K562 (cell line): ENCODE measurements at regions not wholly inside any gene's neighbourhood (a gene's known extent, or its start where the extent isn't known, plus 50 kb on each side); places are given as distances from the start of the nearest gene placed in this dataset.

Source experiments
- ATAC-seq: fragments of 200-7000 bp; cut with Tn5 transposase; 3 replicates; pipeline ENCODE4 v1.9.1; 2020; ENCODE audit warnings: moderate library complexity
- BruUV-seq: library from RNA; stranded (reverse); fragments of 400-500 nt; replicated peaks from 2 replicates; lab custom pipeline; 2021; lab: Mats Ljungman, UMichigan
- CTCF ChIA-PET: fragments of 300-600 bp; formaldehyde crosslinking; extraction: SDS; loops from one replicate; lab custom pipeline; 2021; ENCODE audit warnings: low intra/inter-chr PET ratio; lab: Yijun Ruan, JAX
- POLR2A ChIA-PET: fragments of 300-600, 350-650 bp; sonication (Branson Sonifier 250); formaldehyde crosslinking; extraction: SDS; loops from one replicate; lab custom pipeline; 2021; ENCODE audit warnings: antibody characterized with exemption, inconsistent platforms; lab: Yijun Ruan, JAX
- DNase-seq, 4 experiments: peaks; one replicate each; pipeline versions ENCODE4 v3.0.0 to v3.0.0-alpha.2; 2011 to 2018; ENCODE audit warnings: low spot score in 3 of 4, mixed read lengths in 3 of 4; ENCODE audit errors: extremely low read depth in 1 of 4
- FAIRE-seq: peaks from 2 replicates; lab custom pipeline; 2011; peaks lifted over from hg19 to GRCh38; lab: Jason Lieb, UNC
- H2AFZ ChIP-seq: 2 replicates; pipeline ENCODE4 v1.6.0; 2011; ENCODE audit warnings: low read depth, low read length, control low read depth, inconsistent platforms
- H3K27ac ChIP-seq: fragments of 200-600 bp; 3 replicates; pipeline ENCODE4 v1.8.0; 2011; ENCODE audit warnings: low read depth, mild to moderate bottlenecking, control low read depth, inconsistent platforms, low read length, moderate library complexity, mixed read lengths; ENCODE audit errors: extremely low read depth
- H3K27me3 ChIP-seq, 2 experiments: fragments of 300-600 bp in 1 of 2; 2 replicates in 1 of 2; 3 replicates in 1 of 2; pipeline versions ENCODE4 v1.6.0 to v1.8.0; 2011; ENCODE audit warnings: inconsistent platforms in 2 of 2, low read length in 2 of 2, mild to moderate bottlenecking in 1 of 2, mixed read lengths in 1 of 2, moderate library complexity in 1 of 2; ENCODE audit not compliant: control insufficient read depth in 2 of 2, insufficient read depth in 2 of 2
- H3K36me3 ChIP-seq: fragments of 300-600 bp; 3 replicates; pipeline ENCODE4 v1.8.0; 2011; ENCODE audit warnings: mild to moderate bottlenecking, low read length, inconsistent platforms; ENCODE audit not compliant: control insufficient read depth, insufficient read depth
- H3K4me1 ChIP-seq, 2 experiments: fragments of 200-600 bp in 1 of 2; replicated peaks in 1 of 2; 2 replicates in 1 of 2; 3 replicates in 1 of 2; pipeline versions ENCODE4 v1.5.1 to v1.8.0; 2011; ENCODE audit warnings: inconsistent platforms in 2 of 2, low read length in 2 of 2, mild to moderate bottlenecking in 1 of 2, mixed read lengths in 1 of 2, moderate library complexity in 1 of 2; ENCODE audit not compliant: control insufficient read depth in 2 of 2, insufficient read depth in 2 of 2
- H3K4me2 ChIP-seq: 2 replicates; pipeline ENCODE4 v1.6.1; 2011; ENCODE audit warnings: low read length, control low read depth, inconsistent platforms, mixed read lengths; ENCODE audit not compliant: insufficient read depth
- H3K4me3 ChIP-seq: fragments of 200-600 bp; sonication (generic), shearing (Covaris generic); 2 replicates; pipeline ENCODE4 v1.5.1; 2016; ENCODE audit warnings: control low read depth, inconsistent platforms
- H3K79me2 ChIP-seq: fragments of 200-600 bp; 3 replicates; pipeline ENCODE4 v1.8.0; 2011; ENCODE audit warnings: low read length, inconsistent platforms; ENCODE audit not compliant: control insufficient read depth, insufficient read depth
- H3K9ac ChIP-seq, 2 experiments: 2 replicates each; pipeline versions ENCODE4 v1.6.0 to v1.6.1; 2011; ENCODE audit warnings: low read depth in 2 of 2, low read length in 2 of 2, control low read depth in 1 of 2, inconsistent platforms in 1 of 2, mild to moderate bottlenecking in 1 of 2, mixed read lengths in 1 of 2; ENCODE audit not compliant: insufficient read depth in 1 of 2
- H3K9me1 ChIP-seq: one replicate; pipeline ENCODE4 v1.6.0; 2011; ENCODE audit warnings: inconsistent platforms, mild to moderate bottlenecking, low read length, moderate library complexity; ENCODE audit not compliant: control insufficient read depth, insufficient read depth
- H3K9me3 ChIP-seq: replicated peaks from 2 replicates; pipeline ENCODE4 v1.5.1; 2011; ENCODE audit warnings: low read depth, low read length, inconsistent platforms; ENCODE audit not compliant: control insufficient read depth, insufficient read depth
- H4K20me1 ChIP-seq: replicated peaks from 2 replicates; pipeline ENCODE4 v1.6.1; 2011; ENCODE audit warnings: low read length, inconsistent platforms, mixed read lengths; ENCODE audit not compliant: control insufficient read depth, insufficient read depth
- ARID4B ChIP-seq: sonication (generic); formaldehyde crosslinking; IDR thresholded peaks from 2 replicates; pipeline ENCODE4 v1.8.0; 2022; ENCODE audit warnings: mild to moderate bottlenecking, missing genetic modification reagents
- CHCHD3 ChIP-seq: fragments of 250-450 bp; sonication (Bioruptor Pico); IDR thresholded peaks from 2 replicates; pipeline ENCODE4 v2.1.2; 2022; ENCODE audit warnings: mild to moderate bottlenecking
- CXXC5 ChIP-seq: fragments of 250-450 bp; sonication (Bioruptor Pico); IDR thresholded peaks from 2 replicates; pipeline ENCODE4 v1.8.0; 2022; ENCODE audit warnings: inconsistent platforms, mild to moderate bottlenecking, moderate library complexity
- E2F3 ChIP-seq: fragments of 250-450 bp; sonication (Bioruptor Pico); IDR thresholded peaks from 2 replicates; pipeline ENCODE4 v1.4.0; 2020; ENCODE audit warnings: mild to moderate bottlenecking
- ETV1 ChIP-seq: fragments of 450-650 bp; conservative IDR thresholded peaks from 2 replicates; pipeline ENCODE4 v1.6.1; 2016; ENCODE audit warnings: missing genetic modification characterization, control low read depth, low read depth, missing compliant biosample characterization
- HOXB6 ChIP-seq: fragments of 250-450 bp; sonication (Bioruptor Pico); IDR thresholded peaks from 2 replicates; pipeline ENCODE4 v1.5.1; 2022; ENCODE audit warnings: mild to moderate bottlenecking, borderline replicate concordance
- NR2F6 ChIP-seq: fragments of 450-650 bp; formaldehyde crosslinking; IDR thresholded peaks from 2 replicates; pipeline ENCODE4 v1.4.0; 2020; ENCODE audit warnings: mild to moderate bottlenecking
- PHB ChIP-seq: fragments of 250-450 bp; sonication (Bioruptor Pico); IDR thresholded peaks from 2 replicates; pipeline ENCODE4 v1.5.0; 2021
- SETDB1 ChIP-seq: IDR thresholded peaks from one replicate; pipeline ENCODE4 v1.6.1; 2012; ENCODE audit warnings: low read length, control low read depth, inconsistent platforms
- TCF15 ChIP-seq: fragments of 250-450 bp; sonication (Bioruptor Pico); IDR thresholded peaks from 2 replicates; pipeline ENCODE4 v1.8.0; 2022; ENCODE audit warnings: moderate library complexity, mild to moderate bottlenecking, inconsistent platforms
- ZBTB1 ChIP-seq: sonication (generic); formaldehyde crosslinking; IDR thresholded peaks from 2 replicates; pipeline ENCODE4 v1.8.1; 2023; ENCODE audit warnings: missing genetic modification reagents, low read depth, mild to moderate bottlenecking, borderline replicate concordance
- ZC3H8 ChIP-seq: fragments of 450-650 bp; IDR thresholded peaks from 2 replicates; pipeline ENCODE4 v1.6.1; 2017
- ZNF124 ChIP-seq: sonication (generic); formaldehyde crosslinking; IDR thresholded peaks from 2 replicates; pipeline ENCODE4 v1.8.1; 2022; ENCODE audit warnings: missing genetic modification reagents
- ZNF143 ChIP-seq: sonication (generic); formaldehyde crosslinking; IDR thresholded peaks from 2 replicates; pipeline ENCODE4 v1.9.0; 2022; ENCODE audit warnings: mild to moderate bottlenecking, missing genetic modification reagents
- ZNF3 ChIP-seq: fragments of 250-450 bp; sonication (Bioruptor Pico); IDR thresholded peaks from 2 replicates; pipeline ENCODE4 v1.5.0; 2021; ENCODE audit warnings: mild to moderate bottlenecking, moderate library complexity
- ZNF764 ChIP-seq: fragments of 250-450 bp; sonication (Bioruptor Pico); IDR thresholded peaks from 2 replicates; pipeline ENCODE4 v1.4.0; 2020; ENCODE audit warnings: low read depth, mild to moderate bottlenecking, moderate library complexity
- ZNF785 ChIP-seq: fragments of 250-450 bp; sonication (Bioruptor Pico); IDR thresholded peaks from 2 replicates; pipeline ENCODE4 v1.4.0; 2020; ENCODE audit warnings: mild to moderate bottlenecking
- WGBS: fragments of 100-300 bp; shearing (Covaris generic); methylation state at CpG from one replicate; pipeline ENCODE4 v1.1.6; 2016; ENCODE audit warnings: low coverage, mixed read lengths; ENCODE audit not compliant: insufficient coverage; ENCODE audit errors: missing lambda C conversion rate; 5-methylcytosine and 5-hydroxymethylcytosine counted together
- in situ Hi-C: fragments of 300-500 bp; cut with MboI; formaldehyde crosslinking; loops from 4 replicates; pipeline ENCODE4 v1.15.0; 2018; ENCODE audit warnings: inconsistent platforms, mixed read lengths
- intact Hi-C: fragments of 100-400 bp; cut with micrococcal nuclease; formaldehyde crosslinking; loops from 2 replicates; pipeline ENCODE4 v1.14.2; 2022

DNA sequence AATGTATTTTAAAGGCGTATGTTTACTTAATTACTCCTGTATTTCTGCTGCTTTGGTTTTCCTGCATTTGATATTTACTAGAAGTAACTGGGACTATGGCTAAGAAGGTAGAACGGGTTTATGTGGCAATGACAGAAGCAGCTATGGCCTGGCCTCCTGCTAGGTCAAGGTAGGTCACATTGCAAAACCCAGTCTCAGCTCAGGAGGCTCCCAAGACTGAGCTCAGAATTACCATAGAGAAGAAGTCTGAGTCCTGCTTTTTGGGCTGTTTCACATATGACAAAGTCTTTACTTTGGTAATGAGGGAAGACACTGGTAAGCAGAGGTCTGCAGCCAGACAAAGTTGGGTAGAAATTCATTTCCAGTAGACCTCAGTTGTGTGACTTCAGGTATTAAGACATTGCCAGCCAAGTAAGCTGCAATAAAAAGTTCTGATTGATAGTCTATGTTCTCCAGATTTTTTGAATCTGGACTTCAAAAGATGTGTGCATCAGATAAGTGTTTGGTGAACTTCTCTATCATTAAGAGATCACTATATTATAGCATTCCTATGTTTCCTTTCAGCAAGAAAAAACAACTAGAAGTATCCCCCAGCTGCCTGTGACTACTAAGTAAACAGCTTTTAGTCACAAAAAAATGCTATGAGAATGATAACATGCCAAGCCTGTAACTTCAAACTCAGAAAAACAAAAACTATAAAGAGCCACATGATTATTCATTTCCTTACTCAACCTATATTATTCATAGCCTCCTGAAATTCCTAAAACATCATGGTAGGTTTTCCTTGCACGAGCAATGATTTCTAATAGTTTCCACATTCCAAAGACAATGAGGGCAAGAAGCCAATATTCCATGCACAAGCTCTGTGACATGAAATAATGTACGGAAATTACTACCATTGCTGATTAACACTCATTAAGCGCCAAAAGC is 312.3 kb downstream of the HAO1 start (continued):
- TF ChIP-seq NR2F6 (CRISPR knock-in tag) = no peak
- TF ChIP-seq ZNF143 (CRISPR knock-in tag) = no peak
- TF ChIP-seq ARID4B (CRISPR knock-in tag) = no peak
- TF ChIP-seq, all 486 proteins: peak for 0

GRCh38 chr20:7629880-7630279 is 310.4 kb downstream of the HAO1 start:
- H3K36me3 ChIP-seq = no peaks in the 10 kb centered on the region
- FAIRE-seq = no peak
- no peaks in the 10 kb centered on the region for H4K20me1 ChIP-seq
- WGBS = 0% methylated on average over 1 of the region's 1 CpG
- H3K27me3 ChIP-seq = no peaks in the 10 kb centered on the region
- DNase-seq = no peak
- ATAC-seq = no peak
- no peak overlapping the region for H3K4me2 ChIP-seq
- H3K9ac ChIP-seq = no peak overlapping the region
- in situ Hi-C loops (no loop called here), intact Hi-C loops (no loop called here)
- no peak overlapping the region for H2AFZ ChIP-seq
- ChIA-PET CTCF (no interaction called here), POLR2A (no interaction called here)
- no peak overlapping the region for H3K27ac ChIP-seq
- TF ChIP-seq ZNF3 (CRISPR knock-in tag) = no peak
- TF ChIP-seq CXXC5 = no peak
- TF ChIP-seq PHB = no peak
- no peak for TF ChIP-seq ZNF764 (CRISPR knock-in tag)
- TF ChIP-seq SETDB1 = no peak
- TF ChIP-seq CHCHD3 = no peak
- TF ChIP-seq ZC3H8 = no peak
- TF ChIP-seq ZNF785 (CRISPR knock-in tag) = no peak
- no peak for TF ChIP-seq ZNF124 (CRISPR knock-in tag)
- no peak for TF ChIP-seq ZBTB1 (CRISPR knock-in tag)
- no peak for TF ChIP-seq TCF15 (CRISPR knock-in tag)
- no peak for TF ChIP-seq E2F3 (CRISPR knock-in tag)
- no peak for TF ChIP-seq ETV1
- TF ChIP-seq HOXB6 (CRISPR knock-in tag) = no peak
- no peaks in the 10 kb centered on the region for H3K79me2 ChIP-seq
- H3K9me3 ChIP-seq = no peaks in the 10 kb centered on the region
- no peak overlapping the region for H3K4me3 ChIP-seq
- BruUV-seq = no TSS peak
- no peaks in the 10 kb centered on the region for H3K9me1 ChIP-seq
- no peaks in the 10 kb centered on the region for H3K4me1 ChIP-seq
